Activated CD4-positive, alpha-beta T cell treated with anti-CD3 and anti-CD28 coated beads, Interleukin-2, amount 10 ng/mL, durations not matched to agents 24 days and 14 days (primary cell): ENCODE measurements at regions not wholly inside any gene's neighbourhood (a gene's known extent, or its start where the extent isn't known, plus 50 kb on each side); places are given as distances from the start of the nearest gene placed in this dataset.
A peak's percentile ranks its signal among the peaks of the same experiment; 100 is the strongest.

Experiments used
- DNase-seq: peaks from one replicate; pipeline ENCODE4 v3.0.0; 2022
- H3K27ac Mint-ChIP-seq: one replicate; pipeline ENCODE4 v1.8.0; 2022; ENCODE audit warnings: mild to moderate bottlenecking, mixed read lengths
- H3K27me3 Mint-ChIP-seq: one replicate; pipeline ENCODE4 v1.8.0; 2022; ENCODE audit warnings: mixed read lengths
- H3K36me3 Mint-ChIP-seq: one replicate; pipeline ENCODE4 v1.8.0; 2022; ENCODE audit warnings: low read depth, mild to moderate bottlenecking, mixed read lengths
- H3K4me1 Mint-ChIP-seq: one replicate; pipeline ENCODE4 v1.8.0; 2021; ENCODE audit warnings: mixed read lengths
- H3K4me3 Mint-ChIP-seq: one replicate; pipeline ENCODE4 v1.8.0; 2022; ENCODE audit warnings: mild to moderate bottlenecking, moderate library complexity, mixed read lengths
- H3K9me3 Mint-ChIP-seq: one replicate; pipeline ENCODE4 v1.8.0; 2021; ENCODE audit warnings: mixed read lengths
- intact Hi-C: fragments of 100-400 bp; cut with micrococcal nuclease; formaldehyde crosslinking; loops from one replicate; pipeline ENCODE4 v1.15.1; 2023

GRCh38 chr3:21152555-21152954 is 598.5 kb downstream of the ZNF385D start:
- H3K27me3 Mint-ChIP-seq = no peaks in the 10 kb centered on the region

DNA sequence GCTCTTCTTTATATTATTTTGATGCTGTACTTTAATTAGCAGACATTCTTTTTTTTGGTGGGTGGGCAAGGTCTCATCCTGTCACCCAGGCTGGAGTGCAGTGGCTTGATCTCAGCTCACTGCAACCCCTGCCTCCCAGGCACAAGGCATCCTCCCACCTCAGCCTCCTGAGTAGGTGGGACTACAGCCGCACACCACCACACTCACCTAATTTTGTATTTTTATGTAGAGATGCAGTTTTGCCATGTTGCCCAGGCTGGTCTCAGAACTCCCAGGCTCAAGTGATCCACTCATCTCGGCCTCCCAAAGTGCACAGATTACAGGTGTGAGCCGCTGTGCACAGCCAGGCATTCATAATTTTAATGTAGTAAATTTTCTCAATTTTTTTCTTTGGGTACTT is 608.1 kb downstream of the ZNF385D start:
- DNase-seq = peak; percentile 55
- intact Hi-C loops = no loop called here
- Mint-ChIP-seq H3K4me1 (no peaks in the 10 kb centered on the region), H3K4me3 (no peak overlapping the region), H3K27ac (no peak overlapping the region), H3K36me3 (no peaks in the 10 kb centered on the region), H3K27me3 (no peaks in the 10 kb centered on the region), H3K9me3 (peaks cover 4% of the 10 kb centered on the region)

More at GRCh38 chr3:21152555-21152954, 598.5 kb downstream of the ZNF385D start:
- no peaks in the 10 kb centered on the region for H3K36me3 Mint-ChIP-seq
- H3K4me3 Mint-ChIP-seq = no peak overlapping the region
- H3K9me3 Mint-ChIP-seq = peaks cover 3% of the 10 kb centered on the region
- DNase-seq = no peak
- H3K4me1 Mint-ChIP-seq = no peaks in the 10 kb centered on the region
- H3K27ac Mint-ChIP-seq = no peak overlapping the region
- intact Hi-C loops = no loop called here

- H3K36me3 Mint-ChIP-seq = no peaks in the 10 kb centered on the region
- no peak overlapping the region for H3K27ac Mint-ChIP-seq
- H3K9me3 Mint-ChIP-seq = peaks cover 4% of the 10 kb centered on the region
- no peak overlapping the region for H3K4me3 Mint-ChIP-seq
- H3K27me3 Mint-ChIP-seq = no peaks in the 10 kb centered on the region
- no peak for DNase-seq
- no peaks in the 10 kb centered on the region for H3K4me1 Mint-ChIP-seq
- intact Hi-C loops = no loop called here
Measured at GRCh38 chr3:21142031-21142430, 609.0 kb downstream of the ZNF385D start.

DNA sequence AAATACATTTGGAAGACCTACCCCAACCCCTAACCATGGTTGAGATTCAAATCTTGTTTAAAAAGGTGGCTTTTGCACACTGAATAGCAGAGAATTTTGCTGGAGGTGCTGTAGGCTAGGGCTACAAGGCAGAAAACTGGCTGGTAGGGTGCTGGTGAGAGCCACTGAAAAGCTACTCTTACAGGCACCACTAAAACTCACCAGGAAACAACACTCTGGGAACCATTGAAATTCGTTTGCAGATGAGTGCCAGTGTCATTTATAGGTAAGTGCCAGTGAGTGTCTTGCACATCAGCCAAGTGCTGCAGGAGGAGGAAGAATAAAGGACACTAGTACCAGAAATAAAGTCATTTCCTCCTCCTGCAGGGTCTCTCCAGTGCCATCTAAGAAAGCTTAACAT is 610.2 kb downstream of the ZNF385D start:
- intact Hi-C loops = no loop called here
- H3K4me3 Mint-ChIP-seq = no peak overlapping the region
- H3K27me3 Mint-ChIP-seq = no peaks in the 10 kb centered on the region
- peak; percentile 51 for DNase-seq
- no peak overlapping the region for H3K27ac Mint-ChIP-seq
- H3K9me3 Mint-ChIP-seq = no peaks in the 10 kb centered on the region
- no peaks in the 10 kb centered on the region for H3K36me3 Mint-ChIP-seq
- no peaks in the 10 kb centered on the region for H3K4me1 Mint-ChIP-seq

DNA sequence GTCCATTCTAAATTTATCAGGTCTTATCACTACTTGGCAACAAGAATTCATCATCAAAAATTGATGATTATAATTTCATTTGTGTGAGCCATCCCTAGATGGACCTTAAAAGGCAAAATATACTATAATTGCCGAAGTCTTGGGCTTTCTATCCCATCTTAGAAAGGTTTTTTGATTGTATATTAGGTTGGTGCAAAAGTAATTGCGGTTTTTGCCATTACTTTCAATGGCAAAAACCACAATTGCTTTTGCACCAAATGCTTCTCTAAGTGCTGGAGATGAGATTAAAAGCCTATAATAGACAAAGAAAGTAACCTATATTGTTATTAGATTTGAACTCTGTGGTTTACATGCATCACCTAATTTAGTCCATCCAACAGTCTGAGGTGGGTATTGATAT is 612.9 kb downstream of the ZNF385D start:
- no peak for DNase-seq
- no peak overlapping the region for H3K27ac Mint-ChIP-seq
- no peaks in the 10 kb centered on the region for H3K4me1 Mint-ChIP-seq
- no peaks in the 10 kb centered on the region for H3K36me3 Mint-ChIP-seq
- H3K4me3 Mint-ChIP-seq = no peak overlapping the region
- no peaks in the 10 kb centered on the region for H3K9me3 Mint-ChIP-seq
- no peaks in the 10 kb centered on the region for H3K27me3 Mint-ChIP-seq
- intact Hi-C loops = no loop called here

DNA sequence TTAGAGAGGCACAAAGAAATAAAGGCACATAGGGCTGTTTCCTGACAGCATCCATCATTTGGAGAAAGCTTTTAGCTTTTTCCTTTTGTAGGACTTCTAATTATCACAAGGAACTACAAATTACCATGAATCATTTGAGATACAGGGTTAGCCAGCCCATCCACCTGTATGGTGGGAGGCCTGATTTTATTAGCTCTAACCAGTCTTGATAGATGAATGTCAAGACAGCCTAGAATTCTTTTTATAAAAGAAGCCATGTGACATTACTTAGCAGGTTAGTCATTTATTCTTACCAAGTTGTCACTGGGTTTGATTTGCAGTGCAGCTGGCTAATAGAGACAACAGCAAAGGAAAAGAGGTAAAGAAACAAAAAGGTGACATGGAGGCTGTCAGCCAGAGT is 618.1 kb downstream of the ZNF385D start:
- H3K4me3 Mint-ChIP-seq = no peak overlapping the region
- H3K4me1 Mint-ChIP-seq = no peaks in the 10 kb centered on the region
- DNase-seq = no peak
- H3K27ac Mint-ChIP-seq = no peak overlapping the region
- intact Hi-C loops = no loop called here
- no peaks in the 10 kb centered on the region for H3K27me3 Mint-ChIP-seq
- peaks cover 7% of the 10 kb centered on the region for H3K9me3 Mint-ChIP-seq
- H3K36me3 Mint-ChIP-seq = no peaks in the 10 kb centered on the region

- Mint-ChIP-seq H3K4me3 (no peak overlapping the region), H3K9me3 (peaks cover 13% of the 10 kb centered on the region), H3K27me3 (no peaks in the 10 kb centered on the region), H3K4me1 (no peaks in the 10 kb centered on the region), H3K27ac (no peak overlapping the region), H3K36me3 (no peaks in the 10 kb centered on the region)
- intact Hi-C loops = no loop called here
- no peak for DNase-seq
Measured at GRCh38 chr3:21120826-21121225, 630.2 kb downstream of the ZNF385D start.

- intact Hi-C loops = no loop called here
- no peak for DNase-seq
- Mint-ChIP-seq H3K4me1 (no peaks in the 10 kb centered on the region), H3K27me3 (no peaks in the 10 kb centered on the region), H3K9me3 (peaks cover 14% of the 10 kb centered on the region), H3K36me3 (no peaks in the 10 kb centered on the region), H3K4me3 (no peak overlapping the region), H3K27ac (no peak overlapping the region)
Measured at GRCh38 chr3:21117370-21117769, 633.6 kb downstream of the ZNF385D start.

GRCh38 chr3:21109056-21109455 is 642.0 kb downstream of the ZNF385D start:
- intact Hi-C loops = no loop called here
- peaks cover 14% of the 10 kb centered on the region for H3K9me3 Mint-ChIP-seq
- DNase-seq = no peak
- H3K36me3 Mint-ChIP-seq = no peaks in the 10 kb centered on the region
- H3K4me1 Mint-ChIP-seq = no peaks in the 10 kb centered on the region
- H3K4me3 Mint-ChIP-seq = no peak overlapping the region
- no peaks in the 10 kb centered on the region for H3K27me3 Mint-ChIP-seq
- H3K27ac Mint-ChIP-seq = no peak overlapping the region

DNA sequence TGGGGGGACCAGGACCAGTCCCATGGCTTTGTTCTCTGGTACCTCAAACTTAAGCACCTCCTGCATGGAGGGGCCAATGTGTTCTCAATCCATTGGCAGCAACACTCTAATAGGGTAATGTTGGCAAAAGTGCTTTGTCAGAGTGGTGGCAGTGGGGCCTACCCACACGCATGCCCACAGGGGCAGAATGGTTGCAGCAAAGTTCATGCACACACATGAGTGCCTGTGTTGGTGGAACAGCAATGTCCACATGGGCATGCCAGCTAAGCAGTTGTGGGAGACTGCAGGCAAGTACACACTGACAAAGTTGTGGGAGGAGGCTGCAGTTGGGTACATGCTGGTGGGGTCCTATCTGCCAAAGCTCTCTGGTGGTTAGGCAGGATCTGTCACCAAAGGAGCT is 645.2 kb downstream of the ZNF385D start:
- Mint-ChIP-seq H3K27me3 (no peaks in the 10 kb centered on the region), H3K4me3 (no peak overlapping the region), H3K9me3 (peaks cover 11% of the 10 kb centered on the region), H3K36me3 (no peaks in the 10 kb centered on the region), H3K27ac (no peak overlapping the region), H3K4me1 (no peaks in the 10 kb centered on the region)
- no peak for DNase-seq
- intact Hi-C loops = no loop called here

- Mint-ChIP-seq H3K36me3 (no peaks in the 10 kb centered on the region), H3K9me3 (peaks cover 10% of the 10 kb centered on the region), H3K4me1 (no peaks in the 10 kb centered on the region), H3K4me3 (no peak overlapping the region), H3K27ac (no peak overlapping the region), H3K27me3 (no peaks in the 10 kb centered on the region)
- intact Hi-C loops = no loop called here
- DNase-seq = no peak
Measured at GRCh38 chr3:21100656-21101359, 650.2 kb downstream of the ZNF385D start.

GRCh38 chr3:21094686-21095085 is 656.3 kb downstream of the ZNF385D start:
- Mint-ChIP-seq H3K36me3 (no peaks in the 10 kb centered on the region), H3K9me3 (peaks cover 8% of the 10 kb centered on the region), H3K4me3 (no peak overlapping the region), H3K27ac (no peak overlapping the region), H3K27me3 (no peaks in the 10 kb centered on the region), H3K4me1 (no peaks in the 10 kb centered on the region)
- DNase-seq = no peak
- intact Hi-C loops = no loop called here

- Mint-ChIP-seq H3K27me3 (no peaks in the 10 kb centered on the region), H3K4me1 (no peaks in the 10 kb centered on the region), H3K9me3 (peaks cover 3% of the 10 kb centered on the region), H3K4me3 (no peak overlapping the region), H3K27ac (no peak overlapping the region), H3K36me3 (no peaks in the 10 kb centered on the region)
- intact Hi-C loops = no loop called here
- no peak for DNase-seq
Measured at GRCh38 chr3:21073561-21073960, 677.4 kb downstream of the ZNF385D start.

- intact Hi-C loops = no loop called here
- Mint-ChIP-seq H3K4me1 (no peaks in the 10 kb centered on the region), H3K27me3 (no peaks in the 10 kb centered on the region), H3K4me3 (no peak overlapping the region), H3K36me3 (no peaks in the 10 kb centered on the region), H3K9me3 (peaks cover 3% of the 10 kb centered on the region), H3K27ac (no peak overlapping the region)
- DNase-seq = no peak
Measured at GRCh38 chr3:21067031-21067813, 683.8 kb downstream of the ZNF385D start.
